SK-N-SH treated with all-trans-retinoic acid at 6 μM for 48 hours (cell line): ENCODE measurements at regions not wholly inside any gene's neighbourhood (a gene's known extent, or its start where the extent isn't known, plus 50 kb on each side); places are given as distances from the start of the nearest gene placed in this dataset.

ENCODE experiments used
- ARNTL ChIP-seq: fragments of 450-650 bp; formaldehyde crosslinking; IDR thresholded peaks from 2 replicates; pipeline ENCODE4 v1.5.0; 2020; ENCODE audit warnings: low read depth, mild to moderate bottlenecking, moderate library complexity, borderline replicate concordance
- BACH2 ChIP-seq: fragments of 250-450 bp; sonication (Bioruptor Pico); IDR thresholded peaks from 2 replicates; pipeline ENCODE4 v1.9.0; 2021; ENCODE audit warnings: mild to moderate bottlenecking, borderline replicate concordance
- CSDC2 ChIP-seq: fragments of 250-450 bp; sonication (Bioruptor Pico); IDR thresholded peaks from 2 replicates; pipeline ENCODE4 v1.5.0; 2020; ENCODE audit warnings: mild to moderate bottlenecking, moderate library complexity
- PATZ1 ChIP-seq: fragments of 250-450 bp; sonication (Bioruptor Pico); IDR thresholded peaks from 2 replicates; pipeline ENCODE4 v1.8.0; 2020; ENCODE audit warnings: mild to moderate bottlenecking, moderate library complexity, borderline replicate concordance
- RARB ChIP-seq: fragments of 250-450 bp; sonication (Bioruptor Pico); IDR thresholded peaks from 2 replicates; pipeline ENCODE4 v1.8.0; 2021; ENCODE audit warnings: mild to moderate bottlenecking, moderate library complexity
- SNAI2 ChIP-seq: fragments of 250-450 bp; sonication (Bioruptor Pico); IDR thresholded peaks from 2 replicates; pipeline ENCODE4 v1.5.0; 2020; ENCODE audit warnings: mild to moderate bottlenecking, moderate library complexity
- TCF4 ChIP-seq: fragments of 250-450 bp; sonication (Bioruptor Pico); IDR thresholded peaks from 2 replicates; pipeline ENCODE4 v1.8.0; 2021; ENCODE audit warnings: mild to moderate bottlenecking, moderate library complexity, borderline replicate concordance
- TOX ChIP-seq: fragments of 250-450 bp; sonication (Bioruptor Pico); IDR thresholded peaks from 2 replicates; pipeline ENCODE4 v1.8.0; 2021; ENCODE audit warnings: mild to moderate bottlenecking, moderate library complexity, borderline replicate concordance
- ZC3H10 ChIP-seq: fragments of 250-450 bp; sonication (Bioruptor Pico); IDR thresholded peaks from 2 replicates; pipeline ENCODE4 v1.5.1; 2021; ENCODE audit warnings: mild to moderate bottlenecking, moderate library complexity
- ZFP3 ChIP-seq: fragments of 250-450 bp; sonication (Bioruptor Pico); IDR thresholded peaks from 2 replicates; pipeline ENCODE4 v1.5.0; 2020; ENCODE audit warnings: mild to moderate bottlenecking, moderate library complexity
- ZFP30 ChIP-seq: fragments of 450-650 bp; formaldehyde crosslinking; IDR thresholded peaks from 2 replicates; pipeline ENCODE4 v1.5.0; 2022; ENCODE audit warnings: mild to moderate bottlenecking, moderate library complexity
- ZNF565 ChIP-seq: fragments of 450-650 bp; formaldehyde crosslinking; conservative IDR thresholded peaks from 2 replicates; pipeline ENCODE4 v1.5.0; 2020; ENCODE audit warnings: low read depth, mild to moderate bottlenecking, moderate library complexity
- ZNF70 ChIP-seq: fragments of 450-650 bp; formaldehyde crosslinking; IDR thresholded peaks from 2 replicates; pipeline ENCODE4 v1.5.0; 2020; ENCODE audit warnings: mild to moderate bottlenecking, moderate library complexity
- ZNF8 ChIP-seq: fragments of 450-650 bp; formaldehyde crosslinking; IDR thresholded peaks from 2 replicates; pipeline ENCODE4 v1.5.0; 2020; ENCODE audit warnings: mild to moderate bottlenecking, moderate library complexity

GRCh38 chr16:87045466-87046216 is 271.6 kb downstream of the C16orf95 start:
- TF ChIP-seq PATZ1 (CRISPR knock-in tag) (no peak), ZC3H10 (no peak), TCF4 (CRISPR knock-in tag) (no peak), ARNTL (CRISPR knock-in tag) (no peak), BACH2 (CRISPR knock-in tag) (no peak), CSDC2 (CRISPR knock-in tag) (no peak), RARB (no peak), ZFP30 (CRISPR knock-in tag) (no peak), ZNF70 (CRISPR knock-in tag) (no peak), ZFP3 (CRISPR knock-in tag) (no peak), SNAI2 (CRISPR knock-in tag) (no peak), TOX (CRISPR knock-in tag) (no peak), ZNF565 (CRISPR knock-in tag) (no peak), ZNF8 (CRISPR knock-in tag) (no peak)
